C4-2B (cell line): ENCODE measurements at regions not wholly inside any gene's neighbourhood (a gene's known extent, or its start where the extent isn't known, plus 50 kb on each side); places are given as distances from the start of the nearest gene placed in this dataset.

Source experiments
- CTCF ChIP-seq: fragments of 450-650 bp; conservative IDR thresholded peaks from 2 replicates; pipeline ENCODE4 v1.5.1; 2017; ENCODE audit warnings: mild to moderate bottlenecking
- ZFX ChIP-seq: fragments of 450-650 bp; IDR thresholded peaks from 2 replicates; pipeline ENCODE4 v1.6.1; 2017

GRCh38 chr7:106420736-106421135 is 136.0 kb upstream of the NAMPT start:
- TF ChIP-seq CTCF, result no peak
- no peak for TF ChIP-seq ZFX
